HUDEP-2 (cell line): ENCODE measurements at regions not wholly inside any gene's neighbourhood (a gene's known extent, or its start where the extent isn't known, plus 50 kb on each side); places are given as distances from the start of the nearest gene placed in this dataset.

Source experiments
- DNase-seq, 76 experiments: peaks; one replicate each; lab custom pipeline; 2025; ENCODE audit not compliant: unreplicated experiment in 76 of 76; lab: John Stamatoyannopoulos, UW

GRCh38 chr2:220899492-220899891 lies 672.6 kb downstream of the EPHA4 start:
- no peak for DNase-seq

- no peak for DNase-seq
Measured at GRCh38 chr2:220904015-220904414, 668.1 kb downstream of the EPHA4 start.

GRCh38 chr2:220913384-220913783 lies 658.7 kb downstream of the EPHA4 start:
- DNase-seq = no peak

- DNase-seq = no peak
Measured at GRCh38 chr2:220915092-220915623, 656.9 kb downstream of the EPHA4 start.

- no peak for DNase-seq
Measured at GRCh38 chr2:220916931-220917330, 655.2 kb downstream of the EPHA4 start.

- no peak for DNase-seq
Measured at GRCh38 chr2:220930271-220931076, 641.6 kb downstream of the EPHA4 start.

- DNase-seq = no peak
Measured at GRCh38 chr2:220931491-220931890, 640.6 kb downstream of the EPHA4 start.

- DNase-seq = no peak
Measured at GRCh38 chr2:220932041-220932440, 640.1 kb downstream of the EPHA4 start.

- DNase-seq = no peak
Measured at GRCh38 chr2:220935789-220936321, 636.2 kb downstream of the EPHA4 start.

- DNase-seq = no peak
Measured at GRCh38 chr2:220936641-220937197, 635.4 kb downstream of the EPHA4 start.

GRCh38 chr2:220937245-220937644 lies 634.9 kb downstream of the EPHA4 start:
- DNase-seq = no peak

- DNase-seq = no peak
Measured at GRCh38 chr2:220940646-220941045, 631.5 kb downstream of the EPHA4 start.

- no peak for DNase-seq
Measured at GRCh38 chr2:220941683-220942082, 630.4 kb downstream of the EPHA4 start.

GRCh38 chr2:220946552-220946951 lies 625.6 kb downstream of the EPHA4 start:
- no peak for DNase-seq

- DNase-seq = no peak
Measured at GRCh38 chr2:220948579-220948978, 623.5 kb downstream of the EPHA4 start.

- DNase-seq = no peak
Measured at GRCh38 chr2:220949466-220949865, 622.6 kb downstream of the EPHA4 start.

- DNase-seq = no peak
Measured at GRCh38 chr2:220955776-220956175, 616.3 kb downstream of the EPHA4 start.

GRCh38 chr2:220956429-220956828 lies 615.7 kb downstream of the EPHA4 start:
- no peak for DNase-seq

GRCh38 chr2:220959391-220959802 lies 612.7 kb downstream of the EPHA4 start:
- DNase-seq = no peak

GRCh38 chr2:220961143-220961860 lies 610.8 kb downstream of the EPHA4 start:
- DNase-seq = no peak

GRCh38 chr2:220962556-220962955 lies 609.5 kb downstream of the EPHA4 start:
- no peak for DNase-seq
